ENCODE measurements at regions not wholly inside any gene's neighbourhood (a gene's known extent, or its start where the extent isn't known, plus 50 kb on each side); places are given as distances from the start of the nearest gene placed in this dataset.

DNA sequence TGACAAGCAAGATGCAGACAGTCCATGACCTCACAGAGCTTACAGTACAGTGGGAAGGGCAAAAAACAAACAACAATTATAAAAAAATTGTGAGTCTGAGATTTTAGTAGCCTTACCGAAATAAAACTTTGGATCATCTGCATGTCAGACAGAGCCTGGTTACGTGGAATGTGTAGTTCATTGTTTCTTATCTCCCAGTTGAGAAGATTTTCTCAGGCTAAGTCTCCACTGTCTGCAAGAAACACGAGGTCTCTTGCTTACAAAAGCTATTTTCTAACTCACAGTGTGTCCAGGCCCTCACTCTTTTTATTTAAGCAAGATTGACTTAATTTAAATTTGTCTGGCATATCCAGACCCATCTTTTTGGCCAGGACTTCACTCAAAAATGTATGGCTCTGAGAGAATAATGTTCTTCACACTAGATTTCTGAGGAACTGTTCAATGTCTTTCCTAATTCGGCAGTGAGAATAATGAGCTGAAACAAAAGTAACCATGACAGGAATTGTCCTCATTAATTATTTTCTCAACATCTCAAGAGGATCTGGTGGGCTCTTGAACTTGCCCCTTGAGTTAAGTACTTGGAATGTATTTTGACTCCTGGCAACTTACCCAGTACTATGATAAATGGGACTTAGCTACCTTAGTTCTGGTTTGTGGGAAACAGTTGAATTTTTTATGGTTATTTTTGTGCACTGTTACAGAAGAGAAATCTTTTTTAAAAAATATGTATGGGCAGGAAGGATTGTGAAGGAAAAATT is 265.1 kb upstream of the COL8A1 start:
- TF ChIP-seq POLR2A (IDR thresholded peaks at IDR 0.05): no peak
- TF ChIP-seq, protein P1, sequence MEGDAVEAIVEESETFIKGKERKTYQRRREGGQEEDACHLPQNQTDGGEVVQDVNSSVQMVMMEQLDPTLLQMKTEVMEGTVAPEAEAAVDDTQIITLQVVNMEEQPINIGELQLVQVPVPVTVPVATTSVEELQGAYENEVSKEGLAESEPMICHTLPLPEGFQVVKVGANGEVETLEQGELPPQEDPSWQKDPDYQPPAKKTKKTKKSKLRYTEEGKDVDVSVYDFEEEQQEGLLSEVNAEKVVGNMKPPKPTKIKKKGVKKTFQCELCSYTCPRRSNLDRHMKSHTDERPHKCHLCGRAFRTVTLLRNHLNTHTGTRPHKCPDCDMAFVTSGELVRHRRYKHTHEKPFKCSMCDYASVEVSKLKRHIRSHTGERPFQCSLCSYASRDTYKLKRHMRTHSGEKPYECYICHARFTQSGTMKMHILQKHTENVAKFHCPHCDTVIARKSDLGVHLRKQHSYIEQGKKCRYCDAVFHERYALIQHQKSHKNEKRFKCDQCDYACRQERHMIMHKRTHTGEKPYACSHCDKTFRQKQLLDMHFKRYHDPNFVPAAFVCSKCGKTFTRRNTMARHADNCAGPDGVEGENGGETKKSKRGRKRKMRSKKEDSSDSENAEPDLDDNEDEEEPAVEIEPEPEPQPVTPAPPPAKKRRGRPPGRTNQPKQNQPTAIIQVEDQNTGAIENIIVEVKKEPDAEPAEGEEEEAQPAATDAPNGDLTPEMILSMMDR (IDR thresholded peaks at IDR 0.05): no peak

Data from upper lobe of left lung (tissue), 4 donors.